Left hindlimb (tissue), 1 donor: ENCODE measurements at regions not wholly inside any gene's neighbourhood (a gene's known extent, or its start where the extent isn't known, plus 50 kb on each side); places are given as distances from the start of the nearest gene placed in this dataset.
"Not testable (repeated sequence)": the region's sequence is repeated elsewhere in the genome, so short reads cannot be mapped to it uniquely, and the experiment has no call there.

Experiments
- DNase-seq: peaks from one replicate; pipeline ENCODE4 v3.0.0-alpha.2; 2018

DNA sequence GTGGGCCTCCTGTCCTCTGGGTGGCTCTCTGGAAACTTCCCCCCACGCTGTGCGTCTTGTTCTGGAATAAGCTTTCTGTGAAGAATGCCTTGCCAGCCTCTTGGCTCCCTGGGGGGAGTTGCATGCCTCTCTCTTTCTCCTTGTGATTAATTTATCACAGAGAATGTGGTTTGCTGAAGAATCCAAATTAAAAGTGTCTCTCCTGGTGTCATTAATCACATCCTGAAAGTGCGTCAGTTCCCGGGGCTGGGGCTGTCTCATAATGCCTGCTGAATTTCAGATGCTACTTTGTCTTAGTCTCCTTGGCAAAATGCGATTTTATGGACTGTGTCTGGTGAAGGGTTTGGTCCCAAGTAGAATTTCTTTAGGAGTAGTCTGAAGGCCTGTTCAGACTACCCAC is 787.7 kb upstream of the TMEM132C start:
- DNase-seq: no peak

DNA sequence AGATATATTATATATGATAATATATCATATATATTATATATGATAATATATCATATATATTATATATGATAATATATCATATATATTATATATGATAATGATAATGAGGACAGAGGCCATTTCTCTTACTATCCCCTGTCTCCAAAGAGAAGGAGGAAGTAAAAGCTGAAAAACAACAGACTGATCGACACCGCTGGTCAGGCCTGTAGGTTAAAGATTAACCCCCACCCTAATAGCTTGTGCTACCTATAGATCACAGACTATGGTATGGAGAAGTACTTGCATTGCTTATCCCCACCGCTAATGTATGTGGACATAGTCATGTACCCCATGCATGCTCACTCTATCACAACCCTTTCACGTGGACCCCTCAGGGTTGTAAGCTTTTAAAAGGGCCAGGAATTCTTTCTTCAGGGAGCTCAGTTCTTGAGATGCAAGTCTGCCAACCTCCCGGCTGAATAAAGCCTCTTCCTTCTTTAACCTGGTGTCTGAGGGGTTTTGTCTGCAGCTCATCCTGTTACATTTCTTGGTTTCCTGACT is 786.1 kb upstream of the TMEM132C start:
- DNase-seq: no peak

DNA sequence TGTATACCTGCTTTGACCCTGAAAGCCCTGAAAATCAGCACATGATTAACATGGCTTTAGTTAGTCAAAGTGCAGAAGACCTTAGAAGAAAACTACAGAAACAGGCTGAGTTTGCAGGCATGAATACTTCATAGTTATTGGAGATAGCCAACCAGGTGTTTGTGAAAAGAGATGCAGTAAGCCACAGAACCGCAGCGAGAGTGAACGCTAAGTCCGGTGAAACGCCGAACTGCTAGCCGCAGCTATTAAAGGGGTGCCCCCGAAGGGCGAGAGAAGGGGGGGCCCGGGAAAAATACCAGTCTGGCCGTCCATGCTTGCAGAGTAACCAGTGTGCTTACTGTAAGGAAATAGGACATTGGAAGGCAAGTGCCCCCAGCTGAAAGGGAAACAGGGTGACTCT is 784.0 kb upstream of the TMEM132C start:
- DNase-seq: no peak

DNA sequence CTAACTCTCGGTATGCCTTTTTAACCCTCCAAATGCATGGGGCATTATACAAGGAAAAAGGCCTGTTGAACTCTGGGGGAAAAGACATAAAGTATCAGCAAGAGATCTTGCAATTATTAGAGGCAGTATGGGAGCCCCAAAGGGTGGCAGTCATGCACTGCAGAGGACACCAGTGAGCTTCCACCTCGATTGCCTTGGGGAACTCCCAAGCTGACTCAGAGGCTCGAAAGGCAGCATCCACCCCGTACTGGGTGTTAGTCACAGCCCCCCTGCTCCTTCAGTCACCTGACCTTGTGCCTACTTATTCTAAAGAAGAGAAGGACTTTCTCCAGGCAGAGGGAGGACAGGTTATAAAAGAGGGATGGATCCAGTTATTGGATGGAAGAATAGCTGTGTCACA is 781.4 kb upstream of the TMEM132C start:
- DNase-seq: no peak

DNA sequence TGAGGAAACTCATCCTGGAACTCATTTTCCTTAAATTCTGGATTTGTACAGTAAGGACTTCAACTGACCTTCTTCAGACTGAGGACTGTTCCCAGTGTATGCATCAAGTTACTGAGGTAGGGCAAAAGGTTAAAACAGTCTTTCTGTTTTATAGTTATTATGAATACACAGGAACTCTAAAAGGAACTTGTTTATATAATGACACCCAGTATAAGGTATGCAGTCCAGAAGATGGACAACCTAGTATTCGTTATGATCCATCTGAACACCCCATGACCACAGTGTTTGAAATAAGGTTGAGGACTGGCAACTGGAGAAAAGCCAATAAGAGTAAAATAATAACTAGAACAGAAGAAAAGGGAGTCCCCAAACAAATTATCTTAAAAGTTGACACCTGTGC is 779.9 kb upstream of the TMEM132C start:
- no peak for DNase-seq

DNA sequence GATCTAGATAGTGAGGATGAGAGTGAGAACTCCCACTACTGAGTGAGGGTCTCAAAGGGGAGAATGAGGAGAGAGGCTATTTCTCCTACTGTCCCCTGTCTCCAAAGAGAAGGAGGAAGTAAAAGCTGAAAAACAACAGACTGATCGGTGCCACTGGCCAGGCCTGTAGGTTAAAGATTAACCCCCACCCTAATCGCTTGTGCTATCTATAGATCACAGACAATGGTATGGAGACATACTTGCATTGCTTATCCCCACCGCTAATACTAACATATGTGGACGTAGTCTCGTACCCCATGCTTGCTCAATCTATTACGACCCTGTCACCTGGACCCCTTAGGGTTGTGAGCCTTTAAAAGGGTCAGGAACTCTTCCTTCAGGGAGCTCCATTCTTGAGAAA is 777.9 kb upstream of the TMEM132C start:
- no peak for DNase-seq

DNA sequence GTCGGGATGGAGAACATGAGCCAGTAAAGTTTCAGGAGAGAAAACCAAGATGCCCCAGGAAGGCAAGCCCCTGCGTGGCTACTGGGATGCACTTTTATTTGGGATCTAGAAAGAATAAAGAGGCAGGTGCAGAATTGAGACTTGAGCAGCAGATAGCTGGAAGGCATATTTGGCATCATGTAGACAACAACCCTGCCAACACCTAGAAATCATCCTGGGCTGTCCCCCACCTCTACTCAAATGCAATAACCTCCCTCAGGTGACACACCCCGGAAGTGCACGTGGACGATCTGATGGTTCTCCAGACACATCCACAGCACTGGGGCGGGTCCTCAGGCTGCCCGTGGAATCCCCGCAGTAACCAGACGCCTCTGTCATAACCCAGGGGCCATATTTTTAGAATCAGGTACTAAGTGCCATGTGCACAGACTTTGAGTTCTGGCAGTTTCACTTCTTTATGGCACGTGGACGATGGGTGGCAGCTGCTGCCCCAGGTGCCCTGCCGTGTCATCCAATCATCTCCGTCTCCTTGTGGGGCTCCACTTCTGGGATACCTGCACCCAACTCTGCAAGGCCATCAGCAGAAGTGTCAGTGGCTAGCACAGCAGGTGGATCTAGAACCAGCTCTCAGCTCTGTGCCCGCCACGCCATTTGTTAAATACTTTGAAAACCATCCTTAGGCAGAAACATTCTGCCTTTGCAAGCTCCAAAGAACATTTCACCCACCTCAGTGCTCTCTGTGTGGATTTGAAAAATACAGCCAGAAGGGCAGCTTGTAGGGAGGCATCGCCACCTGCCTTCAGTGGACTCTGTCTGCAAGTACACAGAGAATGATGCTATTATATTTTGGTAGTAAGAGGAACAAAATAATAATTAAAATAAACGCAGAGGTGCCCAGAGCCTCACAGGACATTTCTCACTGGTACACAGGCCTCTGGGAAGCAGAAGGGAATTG is 771.7 kb upstream of the TMEM132C start:
- DNase-seq: no peak

DNA sequence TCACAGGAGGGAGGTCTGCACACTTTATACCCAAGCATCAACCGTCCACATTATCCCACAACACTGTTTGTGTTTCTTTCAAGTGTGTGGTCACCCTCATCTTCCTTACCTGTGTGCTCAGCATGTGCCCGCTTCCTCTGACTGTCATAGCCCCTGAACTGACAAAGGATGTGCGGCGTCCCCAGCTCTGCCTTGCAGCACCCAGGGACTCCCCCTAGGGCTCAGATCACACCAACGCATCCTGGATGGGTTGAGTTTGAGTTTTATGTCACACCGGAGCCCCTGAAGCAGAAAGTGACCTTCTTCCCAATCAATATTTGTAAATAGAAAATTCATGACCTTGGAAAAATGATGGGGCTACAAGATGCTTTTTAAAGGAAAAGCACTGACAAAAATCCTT is 770.7 kb upstream of the TMEM132C start:
- no peak for DNase-seq

DNA sequence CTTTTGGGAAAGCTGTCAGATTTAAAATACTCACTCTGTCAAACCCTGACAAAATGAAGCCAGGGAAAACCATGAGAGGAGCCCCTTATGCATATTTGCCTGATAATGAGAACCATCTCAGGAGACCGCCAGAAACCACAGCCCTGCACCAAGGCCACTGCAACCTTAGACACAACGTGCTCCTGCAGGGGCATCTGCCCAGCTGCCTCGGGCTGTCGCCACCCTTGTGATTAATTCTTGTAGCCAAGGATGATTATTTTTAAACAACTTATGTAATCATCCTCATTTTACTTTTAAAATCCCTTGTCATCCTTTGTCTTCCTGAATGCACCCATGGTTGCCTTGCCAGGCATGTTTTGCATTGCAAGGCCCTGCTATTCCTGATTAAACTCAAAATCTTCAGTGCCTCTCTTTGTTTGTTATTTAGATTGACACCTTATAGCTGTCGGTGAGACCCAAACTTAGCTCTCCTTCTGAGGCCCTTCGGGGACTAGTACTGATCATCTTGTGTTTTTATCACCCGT is 766.4 kb upstream of the TMEM132C start:
- no peak for DNase-seq

DNA sequence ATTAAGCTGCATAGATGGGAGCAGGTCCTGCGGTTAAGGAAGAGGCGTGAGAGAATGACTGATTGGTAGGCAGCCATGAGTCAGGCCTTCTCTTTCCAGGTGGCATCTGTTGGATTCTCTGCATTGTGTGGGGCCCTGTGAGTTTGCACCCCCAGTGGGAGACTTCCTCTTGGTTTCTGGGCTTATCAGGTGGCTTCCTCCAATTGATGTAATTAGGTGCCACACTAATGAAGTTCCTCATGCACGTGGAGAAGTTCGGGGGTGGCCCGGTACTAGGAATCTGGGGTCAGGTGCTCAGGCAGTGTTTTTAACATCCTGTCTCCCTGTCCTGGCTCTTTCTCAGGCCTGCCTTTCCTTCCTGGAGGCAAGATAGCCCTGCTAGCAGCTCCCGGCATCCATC is 765.1 kb upstream of the TMEM132C start:
- no peak for DNase-seq

DNA sequence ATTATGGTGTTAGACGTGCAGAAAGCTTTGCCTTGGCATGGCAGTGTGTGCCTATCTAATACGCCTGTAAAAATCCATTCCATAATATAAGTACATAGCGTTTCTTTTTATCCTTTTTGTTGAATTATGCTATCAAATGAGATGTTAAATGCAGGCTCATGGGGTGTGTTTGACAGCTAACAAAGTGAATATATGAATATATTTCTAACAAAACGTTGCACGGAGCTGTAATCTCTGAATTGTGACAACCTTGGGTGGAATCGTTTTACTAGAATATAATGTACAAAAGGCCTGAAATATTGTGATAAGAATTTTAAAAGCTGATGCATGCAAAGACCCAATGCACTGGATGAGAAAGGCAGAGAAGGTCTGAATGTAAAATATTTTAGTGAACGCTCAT is 763.7 kb upstream of the TMEM132C start:
- DNase-seq: no peak

DNA sequence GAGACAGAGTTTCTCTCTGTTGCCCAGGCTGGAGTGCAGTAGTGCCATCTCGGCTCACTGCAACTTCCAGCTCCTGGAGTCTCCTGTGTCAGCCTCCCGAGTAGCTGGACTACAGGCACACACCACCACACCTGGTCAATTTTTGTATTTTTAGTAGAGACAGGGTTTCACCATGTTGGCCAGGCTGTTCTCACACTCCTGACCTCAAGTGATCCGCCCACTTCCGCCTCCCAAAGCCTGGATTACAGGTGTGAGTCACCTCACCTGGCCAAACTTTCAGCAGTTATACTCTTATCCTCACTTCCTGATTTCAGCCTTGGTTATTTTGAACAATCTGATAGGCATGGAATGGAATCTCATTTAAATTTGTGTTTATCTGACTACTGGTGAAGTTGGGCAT is 763.0 kb upstream of the TMEM132C start:
- not testable (repeated sequence) for DNase-seq

DNA sequence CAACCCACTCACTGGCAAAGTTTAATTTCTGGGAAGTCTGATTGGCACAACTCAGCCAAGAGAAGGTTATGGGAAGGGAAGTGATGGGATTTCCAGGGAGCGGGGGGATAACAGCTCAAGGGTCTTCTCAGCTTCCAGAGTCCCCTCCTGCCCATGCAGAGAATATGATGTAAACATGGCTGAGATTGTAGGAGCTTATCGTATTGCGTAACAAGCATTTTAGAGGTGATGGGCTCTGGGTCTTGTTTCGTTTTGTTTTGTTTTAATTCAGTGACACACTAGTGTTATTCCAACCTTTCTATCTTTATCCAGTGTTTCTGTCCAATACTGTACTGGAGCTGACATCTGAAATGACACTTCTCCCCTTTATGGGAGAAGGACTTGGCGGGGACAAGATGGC is 762.1 kb upstream of the TMEM132C start:
- DNase-seq: no peak

DNA sequence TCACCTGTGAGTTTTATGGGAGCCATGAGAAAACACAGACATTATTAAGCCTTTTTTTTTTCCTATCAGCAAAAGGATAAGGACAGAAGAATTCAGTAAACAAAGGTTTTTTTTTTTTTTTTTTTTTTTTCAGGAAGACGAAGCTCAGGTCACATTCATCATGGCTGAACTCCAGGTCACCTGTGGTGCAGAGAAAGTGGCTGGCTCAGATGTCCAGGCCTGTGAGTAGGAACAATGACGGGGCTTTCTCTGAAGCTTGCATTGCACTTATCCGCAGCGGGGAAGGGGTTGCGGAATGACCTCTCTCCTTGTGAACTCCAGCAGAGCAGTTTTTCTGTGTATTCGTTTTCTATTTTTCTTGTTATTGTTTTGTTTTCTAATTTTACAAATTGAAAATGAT is 759.6 kb upstream of the TMEM132C start:
- DNase-seq: no peak

DNA sequence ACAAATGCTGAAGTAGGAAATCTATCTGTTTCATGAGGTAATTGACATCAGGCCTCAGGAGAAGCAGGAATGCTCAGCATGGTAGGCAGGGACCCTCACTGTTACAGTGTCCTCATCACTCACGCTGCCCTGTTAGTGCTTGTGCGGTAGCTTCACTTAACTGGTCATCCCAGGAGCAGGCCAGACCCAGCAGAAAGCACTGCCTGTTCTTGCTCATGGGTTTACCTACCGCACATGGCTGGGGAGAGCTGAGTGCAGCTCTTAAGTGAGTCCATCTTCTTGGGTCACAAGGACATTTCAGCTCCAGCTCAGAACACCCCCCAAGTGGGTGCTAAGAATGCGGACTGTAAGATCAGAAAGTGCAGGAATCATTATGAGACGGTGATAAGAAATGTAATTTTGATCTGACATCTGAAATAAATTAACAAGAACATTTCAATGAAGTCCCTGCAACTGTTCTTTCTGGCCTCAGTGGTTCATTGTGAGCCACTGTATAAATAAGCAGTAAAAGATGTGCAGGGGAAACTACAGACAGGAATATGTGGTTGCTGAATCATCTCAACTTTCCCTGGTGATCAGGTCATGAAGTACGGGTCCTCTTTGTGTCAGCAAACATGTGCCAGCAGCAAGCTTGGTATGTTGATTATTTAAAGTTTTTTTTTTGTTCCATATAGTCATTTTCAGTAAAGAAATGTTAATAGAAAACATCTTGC is 757.7 kb upstream of the TMEM132C start:
- no peak for DNase-seq

DNA sequence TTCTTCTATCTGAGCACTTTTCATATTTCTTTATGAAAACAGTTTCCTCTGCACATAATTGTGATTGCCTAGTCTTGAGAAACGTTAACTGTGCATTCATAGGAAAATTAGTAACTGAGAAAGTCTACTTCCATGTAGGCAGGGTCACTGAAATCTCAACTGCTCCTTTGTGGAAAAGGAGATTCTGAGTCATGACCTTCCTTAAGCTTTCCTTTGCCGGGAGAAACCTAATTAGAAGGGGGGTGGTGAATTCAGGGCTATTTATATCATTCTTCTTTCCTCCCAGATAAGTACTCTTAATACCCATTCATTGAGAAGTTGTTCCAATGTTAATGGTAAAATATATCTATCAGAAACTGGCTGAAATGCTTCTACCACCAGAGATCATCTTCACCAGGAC is 751.0 kb upstream of the TMEM132C start:
- no peak for DNase-seq

DNA sequence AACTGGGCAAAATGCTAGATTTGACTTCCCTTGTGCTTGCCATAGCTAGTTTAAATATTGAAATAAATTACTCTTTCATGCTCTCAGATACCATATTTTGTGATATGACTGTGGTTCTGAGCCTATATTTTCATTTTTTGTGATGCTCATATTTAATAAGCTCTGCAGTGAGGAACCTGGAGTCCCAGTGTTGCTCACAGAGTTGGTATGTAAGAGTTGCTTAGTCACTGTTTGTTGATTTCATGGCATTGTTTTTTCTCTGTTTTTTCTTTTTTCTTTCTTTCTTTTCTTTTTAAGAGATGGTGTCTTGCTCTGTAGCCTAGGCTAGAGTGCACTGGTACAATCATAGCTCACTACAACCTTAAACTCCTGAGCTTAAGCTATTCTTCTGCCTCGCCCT is 750.5 kb upstream of the TMEM132C start:
- no peak for DNase-seq

DNA sequence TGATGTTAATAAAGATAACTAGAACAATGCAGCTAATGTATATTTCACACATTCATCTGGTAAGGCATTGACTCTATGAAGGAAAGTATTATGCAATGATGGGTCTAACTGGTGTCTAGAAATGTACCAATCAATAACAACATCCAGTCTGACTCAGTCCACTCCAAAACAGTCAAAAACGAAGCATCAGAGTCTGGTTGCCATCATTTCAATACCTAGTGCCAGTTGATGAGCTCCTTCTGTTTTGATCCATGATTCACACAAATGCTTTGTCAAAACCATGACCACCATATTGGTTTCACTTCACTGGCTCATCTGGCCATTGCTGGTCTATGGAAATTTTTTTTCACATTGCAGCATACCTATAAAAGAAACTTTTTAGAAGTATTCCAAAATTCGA is 747.2 kb upstream of the TMEM132C start:
- DNase-seq: no peak

DNA sequence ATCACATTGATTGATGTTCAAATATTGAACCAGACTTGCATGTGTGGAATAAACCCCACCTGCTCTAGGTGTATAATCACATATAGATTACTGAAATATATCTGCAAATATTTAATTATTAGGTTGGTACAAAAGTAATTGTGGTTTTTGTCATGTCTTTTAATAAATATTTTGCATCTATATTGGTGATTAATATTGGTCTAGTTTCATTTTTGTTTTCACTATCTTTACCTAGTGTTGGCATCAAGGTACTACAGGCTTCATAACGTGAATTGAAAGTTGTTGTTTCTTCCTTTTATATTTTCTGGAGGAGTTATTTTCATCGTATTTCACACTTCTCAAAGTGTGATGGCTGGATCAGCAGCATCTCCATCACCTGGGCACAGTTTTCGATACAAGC is 740.0 kb upstream of the TMEM132C start:
- no peak for DNase-seq

DNA sequence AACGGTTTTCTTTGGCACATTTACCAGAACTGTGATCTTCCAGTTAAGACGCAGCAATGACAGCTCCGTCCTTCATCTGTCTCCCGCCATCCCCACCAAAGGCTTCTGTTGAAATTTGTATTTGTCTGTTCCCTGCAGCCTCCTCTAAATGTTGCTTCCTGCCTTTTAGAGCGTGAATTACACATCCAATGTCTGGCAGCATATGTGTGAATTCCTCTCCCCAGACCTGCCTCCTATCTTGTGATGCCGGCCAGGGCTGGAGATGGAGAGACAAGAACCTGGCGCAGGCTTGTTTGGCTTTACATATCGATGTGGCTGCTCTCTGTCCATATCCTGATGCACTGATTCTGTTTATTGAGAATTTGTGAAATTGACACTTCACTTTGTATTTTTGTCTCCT is 738.4 kb upstream of the TMEM132C start:
- no peak for DNase-seq

DNA sequence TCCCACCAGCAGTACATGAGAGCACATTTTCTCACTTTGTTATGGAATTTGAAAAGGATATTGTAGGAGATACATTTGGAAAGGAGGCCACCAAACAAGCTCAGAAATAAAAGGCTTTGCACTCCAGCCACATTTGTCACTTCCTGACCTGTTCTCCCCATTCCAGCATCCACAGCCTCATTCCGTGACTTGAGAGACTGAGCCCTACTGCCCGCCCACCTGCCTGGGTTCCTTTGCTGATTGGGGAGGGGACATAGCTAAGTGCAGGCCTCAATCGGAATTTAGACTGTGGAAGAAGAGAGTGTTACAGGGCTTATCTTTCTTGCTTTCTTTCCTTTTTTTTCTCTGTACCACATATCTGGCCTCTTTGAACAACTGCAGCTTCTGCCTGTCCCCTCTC is 735.4 kb upstream of the TMEM132C start:
- no peak for DNase-seq

DNA sequence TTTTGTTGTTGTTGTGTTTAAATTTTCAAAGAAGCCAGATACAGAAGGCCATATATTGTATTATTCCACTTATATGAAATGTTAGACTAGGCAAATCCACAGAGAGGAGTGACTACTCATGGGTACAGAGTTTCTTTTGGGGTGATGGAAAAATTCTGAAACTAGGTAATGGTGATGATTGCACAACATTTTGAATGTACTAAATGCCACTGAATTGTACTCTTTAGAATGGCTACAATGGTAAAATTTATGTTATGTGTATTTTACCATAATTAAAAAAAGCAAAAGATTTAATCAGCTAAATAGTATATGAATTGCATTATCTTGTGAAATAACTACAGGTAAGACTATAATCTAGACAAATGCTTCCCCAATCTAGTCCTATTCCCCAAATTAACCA is 733.6 kb upstream of the TMEM132C start:
- no peak for DNase-seq

DNA sequence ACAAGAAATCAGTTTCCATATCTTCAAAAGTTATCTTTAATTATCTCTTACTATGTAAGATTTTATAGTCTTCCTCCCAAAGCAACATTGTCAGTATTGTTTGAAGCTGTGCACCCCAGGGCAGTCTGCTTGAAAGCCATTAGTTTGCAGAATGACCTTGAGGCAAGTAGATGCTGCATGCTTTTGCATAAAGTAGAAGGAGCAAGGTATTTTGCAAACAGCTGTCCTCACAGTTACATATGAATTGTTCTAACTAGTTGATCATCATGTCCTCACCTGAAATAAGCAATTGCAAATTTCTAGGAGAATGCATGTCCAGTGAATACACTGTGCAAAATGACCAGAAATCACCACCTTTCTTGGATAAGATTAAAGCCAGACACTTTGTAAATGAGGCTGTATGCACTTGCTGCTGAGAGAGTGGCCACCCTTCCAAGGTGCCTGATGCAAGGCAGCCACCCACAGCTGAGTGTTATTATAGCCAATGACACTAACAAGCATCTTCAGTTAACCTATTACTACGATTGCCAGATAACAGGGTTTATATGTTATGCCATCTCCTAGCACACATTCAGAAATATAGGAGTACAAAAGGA is 730.0 kb upstream of the TMEM132C start:
- no peak for DNase-seq
